K562 (cell line): ENCODE measurements at regions not wholly inside any gene's neighbourhood (a gene's known extent, or its start where the extent isn't known, plus 50 kb on each side); places are given as distances from the start of the nearest gene placed in this dataset.

Experiments used
- CBX2 ChIP-seq: fragments of 200-600 bp; sonication (generic); IDR thresholded peaks from one replicate; pipeline ENCODE4 v1.6.1; 2012; ENCODE audit warnings: mild to moderate bottlenecking, low read length, inconsistent platforms; ENCODE audit not compliant: insufficient read depth, poor library complexity, severe bottlenecking
- ETV6 ChIP-seq, 3 experiments: fragments of 150-350 bp in 1 of 3; sonication (generic) in 1 of 3; formaldehyde crosslinking in 1 of 3; IDR thresholded peaks; 2 replicates each; pipeline versions ENCODE4 v1.6.1 to v1.8.0; 2014 to 2022; ENCODE audit warnings: borderline replicate concordance in 2 of 3, low read depth in 2 of 3, antibody characterized with exemption in 1 of 3, low read length in 1 of 3, mild to moderate bottlenecking in 1 of 3, missing genetic modification reagents in 1 of 3
- MGA ChIP-seq: fragments of 450-650 bp; IDR thresholded peaks from 2 replicates; pipeline ENCODE4 v1.6.1; 2016; ENCODE audit warnings: mild to moderate bottlenecking, moderate library complexity

- TF ChIP-seq MGA (no peak), CBX2 (no peak), ETV6 (IDR thresholded peaks at IDR 0.05; ENCODE audit: borderline replicate concordance in 1 of 2, low read depth in 2 of 2, low read length in 1 of 2) (no peak), ETV6 (CRISPR knock-in tag; IDR thresholded peaks at IDR 0.05; ENCODE audit: borderline replicate concordance) (no peak)
Measured at GRCh38 chr5:1641560-1642166, 117.9 kb upstream of the LPCAT1 start (continued).
